ENCODE measurements at regions not wholly inside any gene's neighbourhood (a gene's known extent, or its start where the extent isn't known, plus 50 kb on each side); places are given as distances from the start of the nearest gene placed in this dataset.

GRCh38 chr5:67494186-67494855, 297.7 kb upstream of the CD180 start:
- ChIA-PET POLR2A (no interaction called here), CTCF (interaction anchor here (1.0 to 1.6 kb wide), 2 partner anchors 113 to 248 kb away, joined by 3 read pairs; no protein-coding TSS in a partner anchor)
- DNase-seq (ENCODE audit: extremely low spot score) = no peak
- TF ChIP-seq CTCF (IDR thresholded peaks at IDR 0.05; ENCODE audit: control extremely low read depth, extremely low read depth, low read depth, missing control alignments) = no peak

- ChIA-PET POLR2A (no interaction called here), CTCF (interaction anchor here (1.0 to 1.6 kb wide), 2 partner anchors 114 to 248 kb away, joined by 3 read pairs; no protein-coding TSS in a partner anchor)
- DNase-seq (ENCODE audit: extremely low spot score) = no peak
- no peak for TF ChIP-seq CTCF (IDR thresholded peaks at IDR 0.05; ENCODE audit: control extremely low read depth, extremely low read depth, low read depth, missing control alignments)
Measured at GRCh38 chr5:67493676-67494075, 297.1 kb upstream of the CD180 start.

- CTCF ChIA-PET = interaction anchor here (1.9 kb wide), 1 partner anchor 12 kb away, joined by 6 read pairs; no protein-coding TSS in a partner anchor
- DNase-seq (ENCODE audit: extremely low spot score) = no peak
- TF ChIP-seq CTCF (IDR thresholded peaks at IDR 0.05; ENCODE audit: control extremely low read depth, extremely low read depth, low read depth, missing control alignments) = no peak
- POLR2A ChIA-PET = no interaction called here
Measured at GRCh38 chr5:67490543-67491321, 294.1 kb upstream of the CD180 start.

GRCh38 chr5:67488885-67489284, 292.3 kb upstream of the CD180 start:
- TF ChIP-seq CTCF (IDR thresholded peaks at IDR 0.05; ENCODE audit: control extremely low read depth, extremely low read depth, low read depth, missing control alignments) = no peak
- ChIA-PET CTCF (no interaction called here), POLR2A (no interaction called here)
- no peak for DNase-seq (ENCODE audit: extremely low spot score)

- CTCF ChIA-PET = interaction anchor here (0.8 to 1.1 kb wide), 3 partner anchors 9 to 18 kb away, joined by 3 to 5 read pairs (median 4); no protein-coding TSS in a partner anchor
- POLR2A ChIA-PET = no interaction called here
- no peak for TF ChIP-seq CTCF (IDR thresholded peaks at IDR 0.05; ENCODE audit: control extremely low read depth, extremely low read depth, low read depth, missing control alignments)
- DNase-seq (ENCODE audit: extremely low spot score) = no peak
Measured at GRCh38 chr5:67487862-67488261, 291.3 kb upstream of the CD180 start.

- ChIA-PET CTCF (no interaction called here), POLR2A (no interaction called here)
- DNase-seq (ENCODE audit: extremely low spot score) = no peak
- no peak for TF ChIP-seq CTCF (IDR thresholded peaks at IDR 0.05; ENCODE audit: control extremely low read depth, extremely low read depth, low read depth, missing control alignments)
Measured at GRCh38 chr5:67483453-67484030, 286.9 kb upstream of the CD180 start.

Data from GM10248 (cell line).